ENCODE measurements at regions not wholly inside any gene's neighbourhood (a gene's known extent, or its start where the extent isn't known, plus 50 kb on each side); places are given as distances from the start of the nearest gene placed in this dataset.

DNA sequence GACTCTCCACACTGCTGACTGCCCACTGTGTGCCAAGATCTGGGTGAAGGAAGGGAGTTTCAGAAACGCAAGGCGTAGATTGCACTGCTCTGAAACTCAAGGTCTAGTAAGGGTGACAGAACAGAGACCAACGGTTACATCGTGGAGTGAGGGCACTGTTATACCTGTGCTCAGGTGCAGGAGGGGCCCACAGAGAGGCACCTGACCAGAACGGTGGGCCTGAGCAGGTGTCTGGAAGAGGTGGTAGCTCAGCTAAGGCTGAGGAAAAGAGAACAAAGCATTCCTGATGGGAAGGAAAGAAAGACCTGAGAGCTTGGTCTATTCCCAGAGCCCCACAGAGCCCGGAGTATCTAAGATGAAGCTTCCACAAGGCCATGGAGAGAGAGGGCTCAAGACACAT lies 267.2 kb downstream of the MED10 start:
- H3K9ac ChIP-seq (ENCODE audit: low read length): no peak overlapping the region
- no peak for TF ChIP-seq EZH2 (IDR thresholded peaks at IDR 0.05; ENCODE audit: borderline replicate concordance, low read length)
- no peak for TF ChIP-seq CTCF (IDR thresholded peaks at IDR 0.05; ENCODE audit: low read length)
- no peaks in the 10 kb centered on the region for H3K9me3 ChIP-seq (ENCODE audit: low read length)
- no peaks in the 10 kb centered on the region for H3K27me3 ChIP-seq (ENCODE audit: insufficient read depth, low read length)
- no peaks in the 10 kb centered on the region for H3K36me3 ChIP-seq (ENCODE audit: insufficient read depth, low read length)
- no peaks in the 10 kb centered on the region for H3K79me2 ChIP-seq (ENCODE audit: insufficient read depth, low read length)
- no peaks in the 10 kb centered on the region for H3F3A ChIP-seq (ENCODE audit: insufficient read depth, low read length)
- no peak overlapping the region for H3K27ac ChIP-seq (ENCODE audit: low read depth, low read length, poor library complexity, severe bottlenecking)
- H3K4me1 ChIP-seq (ENCODE audit: insufficient read depth, low read length, severe bottlenecking): no peaks in the 10 kb centered on the region
- no peaks in the 10 kb centered on the region for H4K20me1 ChIP-seq (ENCODE audit: insufficient read depth, low read length)
- H3K4me2 ChIP-seq (ENCODE audit: low read length): no peak overlapping the region
- no peak overlapping the region for H2AFZ ChIP-seq (ENCODE audit: low read length)
- H3K4me3 ChIP-seq (ENCODE audit: low read depth, low read length, poor library complexity, severe bottlenecking): no peak overlapping the region
- H3K9me2 ChIP-seq (ENCODE audit: low read depth, low read length): no peaks in the 10 kb centered on the region

GRCh38 chr5:6110441-6111005 lies 267.8 kb downstream of the MED10 start:
- H3K27me3 ChIP-seq (ENCODE audit: insufficient read depth, low read length): no peaks in the 10 kb centered on the region

DNA sequence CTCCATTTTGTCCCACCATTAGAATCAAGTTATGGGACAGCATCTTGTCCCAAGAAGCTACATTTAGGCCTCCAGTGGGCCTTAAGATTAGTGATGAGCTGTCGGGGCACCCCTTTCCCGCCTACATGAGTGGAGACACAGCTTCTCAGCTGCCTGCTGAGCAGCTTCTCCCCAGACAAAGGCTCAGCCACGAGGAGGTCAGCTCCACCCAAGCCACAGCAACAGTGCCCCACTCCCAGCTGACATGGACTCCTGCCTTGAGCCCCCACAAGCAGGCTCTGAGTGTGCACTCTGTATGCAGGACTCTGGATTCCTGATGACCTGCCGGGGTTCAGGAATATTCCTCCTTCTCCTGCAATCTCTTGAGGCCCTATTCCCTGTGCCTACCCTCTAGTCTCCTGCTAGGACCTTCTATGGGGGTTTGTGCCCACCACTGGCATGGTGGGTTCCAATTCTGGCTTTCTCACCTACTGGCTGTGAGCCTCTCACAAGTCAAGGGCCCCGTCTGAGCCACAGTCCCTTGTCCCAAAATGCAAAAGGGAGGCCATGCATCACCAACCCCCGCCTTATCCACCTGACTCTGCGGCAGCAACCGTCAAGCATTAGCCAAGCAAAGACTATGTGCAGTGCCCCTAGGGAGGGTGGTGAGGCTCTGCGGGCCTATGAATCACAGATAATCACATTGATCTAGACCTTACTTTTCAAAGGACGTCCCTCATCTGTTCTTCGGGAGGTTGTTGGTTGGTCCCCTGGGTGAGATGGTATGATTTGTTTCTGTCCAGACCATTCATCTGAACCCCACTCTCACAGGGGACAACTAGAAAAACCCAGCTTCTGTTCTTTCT lies 269.1 kb downstream of the MED10 start:
- H3K4me1 ChIP-seq (ENCODE audit: insufficient read depth, low read length, severe bottlenecking): no peaks in the 10 kb centered on the region
- no peaks in the 10 kb centered on the region for H3K9me2 ChIP-seq (ENCODE audit: low read depth, low read length)
- no peaks in the 10 kb centered on the region for H3K9me3 ChIP-seq (ENCODE audit: low read length)
- no peak overlapping the region for H3K4me3 ChIP-seq (ENCODE audit: low read depth, low read length, poor library complexity, severe bottlenecking)
- no peak for TF ChIP-seq EZH2 (IDR thresholded peaks at IDR 0.05; ENCODE audit: borderline replicate concordance, low read length)
- no peak for TF ChIP-seq CTCF (IDR thresholded peaks at IDR 0.05; ENCODE audit: low read length)
- H2AFZ ChIP-seq (ENCODE audit: low read length): no peak overlapping the region
- H3K27ac ChIP-seq (ENCODE audit: low read depth, low read length, poor library complexity, severe bottlenecking): no peak overlapping the region
- H3K9ac ChIP-seq (ENCODE audit: low read length): no peak overlapping the region
- H3F3A ChIP-seq (ENCODE audit: insufficient read depth, low read length): no peaks in the 10 kb centered on the region
- no peak overlapping the region for H3K4me2 ChIP-seq (ENCODE audit: low read length)
- H3K36me3 ChIP-seq (ENCODE audit: insufficient read depth, low read length): no peaks in the 10 kb centered on the region
- no peaks in the 10 kb centered on the region for H3K27me3 ChIP-seq (ENCODE audit: insufficient read depth, low read length)
- no peaks in the 10 kb centered on the region for H3K79me2 ChIP-seq (ENCODE audit: insufficient read depth, low read length)
- no peaks in the 10 kb centered on the region for H4K20me1 ChIP-seq (ENCODE audit: insufficient read depth, low read length)

More at GRCh38 chr5:6110441-6111005, 267.8 kb downstream of the MED10 start:
- TF ChIP-seq EZH2 (IDR thresholded peaks at IDR 0.05; ENCODE audit: borderline replicate concordance, low read length) (no peak), CTCF (IDR thresholded peaks at IDR 0.05; ENCODE audit: low read length) (no peak)
- no peak overlapping the region for H3K4me3 ChIP-seq (ENCODE audit: low read depth, low read length, poor library complexity, severe bottlenecking)
- no peaks in the 10 kb centered on the region for H3K4me1 ChIP-seq (ENCODE audit: insufficient read depth, low read length, severe bottlenecking)
- no peak overlapping the region for H3K4me2 ChIP-seq (ENCODE audit: low read length)
- H3K9me2 ChIP-seq (ENCODE audit: low read depth, low read length): no peaks in the 10 kb centered on the region
- H2AFZ ChIP-seq (ENCODE audit: low read length): no peak overlapping the region
- no peaks in the 10 kb centered on the region for H3K36me3 ChIP-seq (ENCODE audit: insufficient read depth, low read length)
- H3K9ac ChIP-seq (ENCODE audit: low read length): no peak overlapping the region
- no peaks in the 10 kb centered on the region for H3F3A ChIP-seq (ENCODE audit: insufficient read depth, low read length)
- H4K20me1 ChIP-seq (ENCODE audit: insufficient read depth, low read length): no peaks in the 10 kb centered on the region
- H3K79me2 ChIP-seq (ENCODE audit: insufficient read depth, low read length): no peaks in the 10 kb centered on the region
- no peaks in the 10 kb centered on the region for H3K9me3 ChIP-seq (ENCODE audit: low read length)
- H3K27ac ChIP-seq (ENCODE audit: low read depth, low read length, poor library complexity, severe bottlenecking): no peak overlapping the region
